Loucy (cell line): ENCODE measurements at regions not wholly inside any gene's neighbourhood (a gene's known extent, or its start where the extent isn't known, plus 50 kb on each side); places are given as distances from the start of the nearest gene placed in this dataset.

Experiments
- H2AFZ ChIP-seq: fragments of 200-600 bp; sonication (generic); 2 replicates; pipeline ENCODE4 v1.6.0; 2016; ENCODE audit warnings: antibody characterized with exemption, mild to moderate bottlenecking, low read length, moderate library complexity
- H3F3A ChIP-seq: fragments of 200-600 bp; 2 replicates; pipeline ENCODE4 v1.6.0; 2016; ENCODE audit warnings: antibody characterized with exemption, low read depth, mild to moderate bottlenecking
- H3K27me3 ChIP-seq: fragments of 200-600 bp; sonication (generic); 2 replicates; pipeline ENCODE4 v1.6.1; 2014; ENCODE audit warnings: low read length, mild to moderate bottlenecking; ENCODE audit not compliant: insufficient read depth, poor library complexity, severe bottlenecking
- H3K36me3 ChIP-seq: fragments of 200-600 bp; sonication (generic); 2 replicates; pipeline ENCODE4 v1.6.1; 2016; ENCODE audit warnings: low read length; ENCODE audit not compliant: insufficient read depth
- H3K4me1 ChIP-seq: fragments of 200-600 bp; sonication (generic); 2 replicates; pipeline ENCODE4 v1.5.1; 2014; ENCODE audit warnings: low read length, mild to moderate bottlenecking; ENCODE audit not compliant: insufficient read depth, poor library complexity, severe bottlenecking
- H3K4me2 ChIP-seq: fragments of 200-600 bp; sonication (generic); 2 replicates; pipeline ENCODE4 v1.6.0; 2014; ENCODE audit warnings: antibody characterized with exemption, low read length, low read depth, mild to moderate bottlenecking; ENCODE audit not compliant: poor library complexity, severe bottlenecking
- H3K4me3 ChIP-seq: fragments of 200-600 bp; sonication (generic); 2 replicates; pipeline ENCODE4 v1.5.1; 2014; ENCODE audit warnings: low read length, mild to moderate bottlenecking, mixed read lengths; ENCODE audit not compliant: poor library complexity, severe bottlenecking
- H3K79me2 ChIP-seq: fragments of 200-600 bp; sonication (generic); 2 replicates; pipeline ENCODE4 v1.6.1; 2014; ENCODE audit warnings: low read length; ENCODE audit not compliant: insufficient read depth
- H3K9ac ChIP-seq: fragments of 200-600 bp; sonication (generic); 2 replicates; pipeline ENCODE4 v1.6.0; 2014; ENCODE audit warnings: mild to moderate bottlenecking, low read depth, low read length, moderate library complexity; ENCODE audit not compliant: poor library complexity, severe bottlenecking
- H3K9me2 ChIP-seq: fragments of 200-600 bp; sonication (generic); replicated peaks from 2 replicates; pipeline ENCODE4 v1.6.1; 2016; ENCODE audit warnings: low read depth, low read length, mixed read lengths
- H3K9me3 ChIP-seq: fragments of 200-600 bp; sonication (generic); 2 replicates; pipeline ENCODE4 v1.6.1; 2014; ENCODE audit warnings: mild to moderate bottlenecking, antibody characterized with exemption, low read length, low read depth; ENCODE audit not compliant: insufficient read depth
- H4K20me1 ChIP-seq: fragments of 200-600 bp; sonication (generic); 2 replicates; pipeline ENCODE4 v1.6.0; 2014; ENCODE audit warnings: antibody characterized with exemption, low read length, mild to moderate bottlenecking; ENCODE audit not compliant: insufficient read depth, poor library complexity, severe bottlenecking
- CTCF ChIP-seq: fragments of 200-600 bp; sonication (generic); conservative IDR thresholded peaks from 2 replicates; pipeline ENCODE4 v1.5.1; 2014; ENCODE audit warnings: mild to moderate bottlenecking, antibody characterized with exemption, low read length
- EZH2phosphoT487 ChIP-seq: fragments of 200-600 bp; IDR thresholded peaks from 2 replicates; pipeline ENCODE4 v1.6.1; 2018; ENCODE audit warnings: antibody characterized with exemption, mild to moderate bottlenecking, moderate library complexity, borderline replicate concordance

- H4K20me1 ChIP-seq, result no peaks in the 10 kb centered on the region
- TF ChIP-seq EZH2phosphoT487, result no peak
- no peak for TF ChIP-seq CTCF
- no peak overlapping the region for H3K4me3 ChIP-seq
- H3K9ac ChIP-seq, result no peak overlapping the region
- H3F3A ChIP-seq, result no peaks in the 10 kb centered on the region
- H3K36me3 ChIP-seq, result no peaks in the 10 kb centered on the region
- no peak overlapping the region for H3K4me2 ChIP-seq
- H3K4me1 ChIP-seq, result no peaks in the 10 kb centered on the region
- H3K9me2 ChIP-seq, result no peaks in the 10 kb centered on the region
- H3K27me3 ChIP-seq, result no peaks in the 10 kb centered on the region
- H2AFZ ChIP-seq, result no peak overlapping the region
- no peaks in the 10 kb centered on the region for H3K9me3 ChIP-seq
- no peaks in the 10 kb centered on the region for H3K79me2 ChIP-seq
Observed at GRCh38 chr7:114085313-114085591, 166.4 kb upstream of the PPP1R3A start.

GRCh38 chr7:114084472-114085312 lies 165.9 kb upstream of the PPP1R3A start:
- H3K4me2 ChIP-seq, result no peak overlapping the region
- no peak overlapping the region for H3K4me3 ChIP-seq
- H3K9me2 ChIP-seq, result no peaks in the 10 kb centered on the region
- no peaks in the 10 kb centered on the region for H3F3A ChIP-seq
- H4K20me1 ChIP-seq, result no peaks in the 10 kb centered on the region
- H3K9me3 ChIP-seq, result no peaks in the 10 kb centered on the region
- no peaks in the 10 kb centered on the region for H3K4me1 ChIP-seq
- H3K27me3 ChIP-seq, result no peaks in the 10 kb centered on the region
- no peaks in the 10 kb centered on the region for H3K36me3 ChIP-seq
- H2AFZ ChIP-seq, result no peak overlapping the region
- no peaks in the 10 kb centered on the region for H3K79me2 ChIP-seq
- H3K9ac ChIP-seq, result no peak overlapping the region
- TF ChIP-seq EZH2phosphoT487, result no peak
- TF ChIP-seq CTCF, result no peak

- no peaks in the 10 kb centered on the region for H3K79me2 ChIP-seq
- no peak overlapping the region for H2AFZ ChIP-seq
- no peaks in the 10 kb centered on the region for H3K36me3 ChIP-seq
- H3F3A ChIP-seq, result no peaks in the 10 kb centered on the region
- H3K4me1 ChIP-seq, result no peaks in the 10 kb centered on the region
- H3K27me3 ChIP-seq, result no peaks in the 10 kb centered on the region
- no peaks in the 10 kb centered on the region for H4K20me1 ChIP-seq
- H3K9me2 ChIP-seq, result no peaks in the 10 kb centered on the region
- no peak overlapping the region for H3K4me3 ChIP-seq
- no peak overlapping the region for H3K9ac ChIP-seq
- H3K9me3 ChIP-seq, result no peaks in the 10 kb centered on the region
- H3K4me2 ChIP-seq, result no peak overlapping the region
- TF ChIP-seq CTCF, result no peak
- no peak for TF ChIP-seq EZH2phosphoT487
Observed at GRCh38 chr7:114084002-114084471, 165.2 kb upstream of the PPP1R3A start.
